ENCODE measurements at regions not wholly inside any gene's neighbourhood (a gene's known extent, or its start where the extent isn't known, plus 50 kb on each side); places are given as distances from the start of the nearest gene placed in this dataset.
A peak's percentile ranks its signal among the peaks of the same experiment; 100 is the strongest.

DNA sequence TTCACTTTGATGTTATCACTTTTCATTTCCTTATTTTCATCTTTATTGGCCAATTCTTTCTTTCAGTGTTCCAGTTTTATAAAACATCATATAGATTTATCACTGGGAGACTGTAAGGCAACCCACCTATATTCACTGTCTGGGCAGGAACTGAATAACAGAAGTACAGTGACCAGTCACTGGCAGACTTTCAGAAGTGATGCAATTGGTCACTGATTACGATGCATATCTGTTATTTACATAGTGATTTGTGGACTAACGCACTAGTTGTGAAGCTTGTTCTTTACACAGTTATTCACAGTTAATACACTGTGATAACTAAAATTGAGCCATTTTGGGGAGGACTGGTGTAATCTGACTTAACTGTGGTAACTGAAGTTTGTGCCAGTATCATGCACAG lies 190.2 kb upstream of the DPH6 start:
- no peak for DNase-seq

- no peak for DNase-seq
Measured at GRCh38 chr15:35737441-35737840, 191.5 kb upstream of the DPH6 start.

DNA sequence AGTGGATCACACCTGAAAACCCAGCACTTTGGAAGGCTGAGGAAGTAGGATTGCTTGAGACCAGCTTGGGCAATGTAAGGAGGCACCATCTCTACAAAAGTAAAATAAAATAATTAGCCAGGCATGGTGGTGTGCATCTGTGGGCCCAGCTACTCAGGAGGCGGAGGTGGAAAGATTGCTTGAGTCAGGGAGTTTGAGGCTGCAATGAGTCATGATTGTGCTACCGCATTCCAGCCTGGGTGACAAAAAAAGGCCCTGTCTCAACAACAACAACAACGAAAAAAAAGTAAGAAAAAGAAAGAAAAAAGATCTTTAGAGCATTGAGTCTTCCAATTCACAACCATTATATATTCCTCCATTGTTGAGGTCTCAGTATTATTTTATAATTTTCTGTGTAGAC lies 192.4 kb upstream of the DPH6 start:
- DNase-seq, result no peak

DNA sequence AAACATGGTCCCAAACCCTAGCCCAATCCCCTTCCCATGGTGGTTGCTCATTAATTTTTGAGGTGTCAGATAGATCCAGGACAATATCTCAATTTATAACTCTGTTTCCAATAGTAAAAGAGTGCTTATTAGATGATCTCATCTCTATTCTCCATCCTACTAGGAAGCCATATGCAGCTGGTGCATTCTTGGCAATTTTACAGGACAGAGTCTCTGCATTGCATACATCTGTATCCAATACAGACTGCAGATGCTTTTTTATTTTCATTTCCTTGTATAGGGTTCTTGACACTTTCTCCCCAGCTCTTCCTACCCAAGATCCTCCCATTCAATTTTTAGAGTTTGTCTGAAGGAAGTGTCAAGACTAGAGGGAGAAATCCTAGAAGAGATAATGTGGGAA lies 194.8 kb upstream of the DPH6 start:
- DNase-seq, result no peak

- DNase-seq, result no peak
Measured at GRCh38 chr15:35741395-35741794, 195.4 kb upstream of the DPH6 start.

DNA sequence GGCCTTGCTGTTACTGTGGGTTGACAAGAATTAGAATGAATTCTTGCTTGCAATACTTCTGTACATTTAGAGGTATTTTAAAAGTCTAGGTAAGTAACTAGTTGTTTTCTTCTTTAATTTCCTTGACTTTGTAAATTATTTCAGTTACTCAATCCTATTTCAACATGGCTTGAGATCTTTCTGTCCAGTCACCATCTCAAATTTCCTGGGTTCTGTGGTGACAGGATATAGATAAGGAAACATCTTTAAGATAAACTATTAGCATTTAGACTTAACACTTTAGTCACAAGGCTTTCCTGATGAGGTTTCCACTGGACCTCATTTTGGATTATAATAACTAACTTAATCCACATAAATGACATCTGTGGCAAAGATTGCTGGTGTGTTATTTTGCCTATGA lies 195.9 kb upstream of the DPH6 start:
- no peak for DNase-seq

- DNase-seq, result no peak
Measured at GRCh38 chr15:35743321-35743720, 197.4 kb upstream of the DPH6 start.

GRCh38 chr15:35746121-35746520 lies 200.2 kb upstream of the DPH6 start:
- DNase-seq, result no peak

- no peak for DNase-seq
Measured at GRCh38 chr15:35748105-35748504, 202.1 kb upstream of the DPH6 start.

- no peak for DNase-seq
Measured at GRCh38 chr15:35750051-35750450, 204.1 kb upstream of the DPH6 start.

DNA sequence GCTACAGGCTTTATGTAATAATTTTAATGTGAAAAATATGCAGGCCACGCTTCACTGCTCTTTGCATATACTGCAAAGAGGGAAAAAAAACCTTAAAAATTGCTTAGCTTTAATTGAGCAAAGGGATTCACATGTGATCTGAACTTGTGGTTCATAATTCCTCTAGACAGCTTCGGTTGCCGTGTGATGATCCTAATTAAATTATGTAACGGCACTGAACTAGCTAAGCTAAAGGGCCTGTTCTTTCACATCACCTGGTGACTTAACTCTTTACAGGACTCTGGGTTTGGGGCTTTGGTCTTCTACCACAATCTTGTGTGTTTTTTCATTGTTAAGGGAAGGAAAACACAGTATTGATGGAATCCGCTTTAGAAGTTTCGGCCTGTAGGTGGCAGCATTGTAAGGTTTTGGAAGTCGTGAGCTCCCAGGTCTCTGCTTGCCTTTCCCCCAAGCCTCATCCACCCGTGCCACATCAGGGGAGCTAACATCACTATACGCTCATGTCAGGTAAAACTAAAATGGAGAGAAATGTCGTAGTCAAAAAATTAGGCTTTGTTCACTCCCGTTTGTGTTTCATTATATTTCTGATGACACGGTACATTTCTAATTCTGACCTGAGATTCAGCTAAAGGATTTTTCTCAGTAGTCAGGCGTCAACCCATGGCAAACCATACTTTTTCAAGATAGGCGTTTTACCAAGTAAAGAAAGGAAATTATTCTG lies 205.6 kb upstream of the DPH6 start:
- peak; percentile 55 for DNase-seq

DNA sequence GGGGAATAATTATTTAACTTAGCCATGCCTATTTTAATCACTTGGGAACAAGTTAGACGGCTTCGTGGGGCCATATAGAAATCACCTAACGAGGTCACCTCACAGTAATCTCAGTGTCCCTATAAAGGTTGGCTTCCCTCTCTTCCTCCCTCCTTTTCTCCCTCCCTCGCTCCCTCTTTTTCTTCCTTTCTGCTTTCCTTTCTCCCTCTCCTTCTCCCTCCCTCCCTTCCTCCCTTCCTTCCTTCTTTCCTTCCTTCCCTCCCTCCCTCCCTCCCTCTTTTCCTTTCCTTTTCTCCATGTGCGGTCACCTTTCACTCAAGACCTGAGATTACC lies 206.1 kb upstream of the DPH6 start:
- DNase-seq, result no peak

GRCh38 chr15:35753486-35753885 lies 207.5 kb upstream of the DPH6 start:
- DNase-seq, result no peak

DNA sequence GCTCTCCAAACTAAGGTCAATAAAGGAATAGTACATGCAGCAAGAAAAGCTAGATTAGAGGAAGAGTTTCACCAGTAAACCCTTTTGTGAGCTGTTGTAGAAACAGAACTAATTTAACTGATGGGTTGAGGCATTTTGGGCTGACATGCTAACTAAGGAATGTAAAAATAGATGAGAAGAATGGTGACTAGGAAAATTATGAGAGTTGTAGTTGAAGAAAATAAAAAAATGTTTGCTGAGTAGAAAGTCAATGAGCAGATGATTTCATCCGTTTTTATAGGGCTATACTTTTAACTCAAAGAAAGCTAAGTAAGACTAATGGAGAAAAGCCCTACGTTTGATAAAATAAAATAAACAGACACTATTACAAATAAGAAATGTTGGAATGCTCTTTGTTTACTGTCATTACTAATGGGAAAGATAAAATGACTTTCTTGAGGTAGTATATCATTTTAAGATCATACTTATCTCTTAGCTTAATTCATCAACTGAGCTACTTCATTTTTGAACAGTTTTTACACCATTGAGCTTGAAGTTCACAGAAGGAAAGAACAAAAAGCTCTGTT lies 209.4 kb upstream of the DPH6 start:
- DNase-seq, result no peak

DNA sequence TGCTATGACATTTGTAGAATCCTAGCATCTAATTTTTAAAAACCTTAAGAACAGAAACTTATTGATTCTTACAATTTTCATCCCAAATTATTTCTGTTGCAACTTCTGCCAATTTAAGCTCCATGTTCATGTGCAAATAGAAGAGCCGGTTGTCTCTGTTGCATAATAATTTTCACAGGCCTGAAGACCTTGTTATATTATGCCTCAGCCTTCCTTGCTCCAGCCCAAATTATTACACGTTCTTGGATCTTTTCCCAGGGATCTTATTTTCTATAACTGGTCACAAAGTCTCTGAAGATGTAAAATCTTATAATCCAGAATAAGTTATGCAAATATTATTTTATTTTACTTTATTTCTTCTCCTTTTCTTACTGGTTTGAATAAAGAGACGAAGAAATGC lies 210.7 kb upstream of the DPH6 start:
- DNase-seq, result no peak

DNA sequence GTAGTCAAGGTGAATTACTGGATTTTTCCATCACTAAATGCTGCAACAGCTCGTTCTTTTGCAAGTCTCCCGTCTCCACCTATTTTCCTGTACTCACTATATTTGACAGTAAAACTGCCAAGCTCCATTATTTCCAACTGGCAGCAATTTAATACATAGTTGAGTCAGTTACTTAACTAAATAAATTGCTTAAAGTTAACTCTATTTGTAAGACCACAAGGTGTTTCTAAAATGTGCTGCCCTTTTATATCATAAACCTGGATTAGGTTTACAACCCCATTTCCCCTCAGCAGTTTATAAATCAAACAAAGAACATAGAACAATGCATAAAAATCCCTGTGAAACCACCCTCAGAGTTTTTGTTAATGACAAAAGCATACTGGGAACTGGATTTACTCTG lies 211.4 kb upstream of the DPH6 start:
- no peak for DNase-seq

DNA sequence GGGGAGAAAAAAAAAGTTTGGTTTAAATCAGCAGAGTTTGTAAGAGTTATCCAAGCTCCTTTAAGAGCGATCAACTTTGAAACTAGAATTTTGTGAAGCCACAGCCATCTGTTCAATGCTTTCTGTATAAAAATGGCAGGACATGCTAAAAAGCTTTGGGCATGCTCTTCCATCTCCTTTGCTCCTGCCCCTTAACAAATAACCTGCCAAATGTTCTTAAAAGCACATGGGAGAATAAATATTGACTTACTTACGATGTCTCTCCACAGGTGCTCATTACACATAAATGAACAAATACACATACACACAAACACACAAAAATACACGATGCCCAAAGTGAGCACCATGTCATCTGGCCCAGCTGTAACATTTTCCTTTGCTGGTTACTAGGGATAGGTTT lies 211.8 kb upstream of the DPH6 start:
- DNase-seq, result no peak

- no peak for DNase-seq
Measured at GRCh38 chr15:35764661-35765519, 218.9 kb upstream of the DPH6 start.

DNA sequence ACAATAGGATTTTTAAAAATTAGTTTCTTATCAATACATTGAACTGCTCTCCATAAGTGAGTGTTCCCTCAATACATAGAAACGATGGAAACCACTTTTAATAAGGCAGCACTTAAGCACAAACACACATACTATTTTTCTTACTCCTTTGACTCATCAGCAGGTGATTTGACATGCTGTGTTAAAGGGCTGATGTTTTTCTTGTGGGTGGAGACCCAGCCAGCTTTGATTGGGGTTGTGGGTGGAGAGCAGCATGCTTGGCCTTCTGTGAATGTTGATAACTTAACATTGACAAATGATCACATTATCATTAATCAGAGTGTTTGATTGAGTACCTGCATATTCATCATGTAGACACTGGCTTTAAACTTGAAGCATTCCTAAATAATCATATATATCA lies 223.0 kb upstream of the DPH6 start:
- DNase-seq, result no peak

DNA sequence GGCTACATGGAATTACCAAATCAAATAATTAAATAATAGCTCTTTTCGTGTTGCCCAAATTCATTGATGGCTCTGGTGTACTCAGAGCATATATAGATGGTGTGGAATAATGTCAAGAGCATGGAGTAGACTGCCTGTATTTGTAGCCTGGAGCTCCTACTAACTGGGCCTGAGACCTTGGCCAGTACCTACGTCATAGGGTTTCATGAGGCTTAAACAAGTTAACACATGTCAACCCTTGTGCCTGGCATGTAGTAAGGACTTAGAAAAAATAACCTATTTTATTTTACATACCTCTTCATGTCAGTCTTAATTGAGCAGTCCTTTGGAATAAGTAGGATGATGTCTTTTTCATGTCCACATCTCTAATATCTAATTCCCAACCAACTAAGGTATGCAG lies 223.7 kb upstream of the DPH6 start:
- no peak for DNase-seq

DNA sequence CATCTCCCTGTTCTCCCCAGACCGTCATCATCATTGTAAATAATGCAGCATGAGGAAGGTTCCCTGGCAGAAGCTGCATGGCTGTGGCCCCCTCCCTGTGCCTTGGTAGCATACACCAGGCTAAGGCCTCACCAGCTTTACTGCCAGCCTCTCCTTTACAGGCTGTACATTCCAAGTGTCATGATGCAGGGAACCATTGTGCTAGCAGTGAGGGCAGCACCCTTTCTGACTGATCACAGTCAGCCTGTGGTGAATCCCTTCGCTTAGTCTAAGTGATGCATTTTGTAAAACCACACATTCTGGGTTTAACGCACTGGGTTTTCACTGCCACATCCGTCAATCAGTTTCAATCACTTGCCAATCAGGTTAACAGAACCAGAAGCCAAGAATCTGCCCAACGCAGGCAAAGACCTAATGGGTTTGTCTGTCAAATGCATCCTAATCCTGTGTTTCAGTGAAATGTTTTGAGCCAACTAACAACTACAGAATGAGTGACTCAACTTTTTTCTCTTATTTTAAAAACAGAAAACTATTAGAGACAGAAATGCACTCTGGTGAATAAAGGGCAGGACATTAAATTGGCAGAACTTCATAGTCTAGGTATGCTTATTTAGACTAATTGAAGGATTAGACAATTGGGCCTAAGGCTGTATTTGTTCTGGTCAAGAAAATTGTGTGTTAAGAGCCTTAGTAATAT lies 225.9 kb upstream of the DPH6 start:
- no peak for DNase-seq

DNA sequence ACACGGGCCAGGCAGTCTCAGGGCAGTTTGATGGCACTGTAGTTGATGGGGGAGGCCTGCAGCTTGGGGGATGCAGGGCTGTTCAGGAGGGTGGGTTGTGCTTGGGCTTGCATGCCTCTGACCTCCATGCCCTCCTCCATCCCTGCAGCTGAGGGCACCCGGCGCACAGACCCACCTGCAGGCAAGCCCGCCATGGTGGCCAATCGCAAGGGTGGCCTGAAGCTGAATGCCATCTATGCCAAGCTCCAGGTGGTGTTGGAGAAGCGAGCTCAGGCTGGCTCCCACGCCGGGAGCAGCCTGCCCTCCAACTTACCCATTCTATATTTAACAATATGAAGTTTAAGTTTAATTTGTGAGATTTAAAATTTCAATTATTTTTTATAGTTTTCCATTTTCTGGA lies 228.7 kb upstream of the DPH6 start:
- DNase-seq, result no peak

DNA sequence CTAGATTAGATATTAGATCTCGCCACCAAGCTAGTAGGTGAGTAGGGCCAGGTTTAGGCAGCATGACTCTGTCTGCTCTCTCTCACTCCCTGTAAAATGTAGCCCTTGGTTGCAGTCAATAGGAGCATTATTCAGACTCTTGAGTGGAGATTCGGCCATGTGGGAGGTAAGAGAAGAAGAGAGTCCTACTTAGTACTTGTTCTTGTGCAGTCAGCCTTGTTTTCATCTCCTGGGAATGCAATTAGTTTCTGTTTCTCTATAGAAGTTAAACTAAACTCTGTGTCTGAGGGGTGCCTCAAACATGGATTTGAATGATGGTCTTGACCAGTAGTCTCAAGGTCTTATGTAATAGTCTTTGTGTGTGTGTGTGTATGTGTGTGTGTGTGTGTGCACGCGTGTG lies 229.5 kb upstream of the DPH6 start:
- no peak for DNase-seq

GRCh38 chr15:35777061-35777460 lies 231.1 kb upstream of the DPH6 start:
- DNase-seq, result peak; percentile 85

Measured in NCI-H2171 (cell line).